Choroid plexus epithelial cell (primary cell): ENCODE measurements at regions not wholly inside any gene's neighbourhood (a gene's known extent, or its start where the extent isn't known, plus 50 kb on each side); places are given as distances from the start of the nearest gene placed in this dataset.

Experiments
- DNase-seq: peaks from one replicate; pipeline ENCODE4 v3.0.0-alpha.2; 2010; ENCODE audit warnings: low read depth
- H3K4me3 ChIP-seq: 2 replicates; pipeline ENCODE4 v1.5.1; 2011; ENCODE audit warnings: low read depth, mild to moderate bottlenecking, control low read depth, low read length, moderate library complexity
- TF ChIP-seq, protein P1 (sequence below): conservative IDR thresholded peaks from 2 replicates; pipeline ENCODE4 v1.5.1; 2011; ENCODE audit warnings: low read depth, mild to moderate bottlenecking, control low read depth, inconsistent platforms, low read length, moderate library complexity

GRCh38 chr1:172738389-172738788 lies 79.5 kb downstream of the FASLG start:
- no peak for DNase-seq
- no peak overlapping the region for H3K4me3 ChIP-seq
- TF ChIP-seq, protein P1, sequence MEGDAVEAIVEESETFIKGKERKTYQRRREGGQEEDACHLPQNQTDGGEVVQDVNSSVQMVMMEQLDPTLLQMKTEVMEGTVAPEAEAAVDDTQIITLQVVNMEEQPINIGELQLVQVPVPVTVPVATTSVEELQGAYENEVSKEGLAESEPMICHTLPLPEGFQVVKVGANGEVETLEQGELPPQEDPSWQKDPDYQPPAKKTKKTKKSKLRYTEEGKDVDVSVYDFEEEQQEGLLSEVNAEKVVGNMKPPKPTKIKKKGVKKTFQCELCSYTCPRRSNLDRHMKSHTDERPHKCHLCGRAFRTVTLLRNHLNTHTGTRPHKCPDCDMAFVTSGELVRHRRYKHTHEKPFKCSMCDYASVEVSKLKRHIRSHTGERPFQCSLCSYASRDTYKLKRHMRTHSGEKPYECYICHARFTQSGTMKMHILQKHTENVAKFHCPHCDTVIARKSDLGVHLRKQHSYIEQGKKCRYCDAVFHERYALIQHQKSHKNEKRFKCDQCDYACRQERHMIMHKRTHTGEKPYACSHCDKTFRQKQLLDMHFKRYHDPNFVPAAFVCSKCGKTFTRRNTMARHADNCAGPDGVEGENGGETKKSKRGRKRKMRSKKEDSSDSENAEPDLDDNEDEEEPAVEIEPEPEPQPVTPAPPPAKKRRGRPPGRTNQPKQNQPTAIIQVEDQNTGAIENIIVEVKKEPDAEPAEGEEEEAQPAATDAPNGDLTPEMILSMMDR: no peak

- no peak overlapping the region for H3K4me3 ChIP-seq
- TF ChIP-seq, protein P1: peak; percentile 73
- DNase-seq: peak; percentile 73
Observed at GRCh38 chr1:172742599-172743500, 83.9 kb downstream of the FASLG start.

DNA sequence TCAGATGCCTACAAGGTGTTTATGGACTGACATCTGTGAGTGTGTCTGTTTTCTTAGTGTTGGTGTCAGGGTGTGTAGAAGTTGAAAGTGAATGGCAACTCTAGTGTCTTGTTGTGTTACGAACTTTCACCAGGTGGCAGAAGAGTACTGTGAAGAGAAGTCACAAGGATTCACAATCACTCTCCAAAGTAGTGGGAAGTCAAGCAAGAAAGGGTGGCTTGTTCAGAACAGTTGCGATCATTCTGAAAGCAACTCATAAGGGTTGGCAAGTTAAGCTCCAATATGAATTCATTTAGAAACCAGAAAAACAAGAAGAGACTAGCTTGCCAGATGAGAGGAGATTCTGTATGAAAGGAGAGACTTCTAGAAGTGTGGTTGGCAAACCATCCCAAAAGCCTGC lies 86.1 kb downstream of the FASLG start:
- TF ChIP-seq, protein P1: peak; percentile 79
- no peak overlapping the region for H3K4me3 ChIP-seq
- peak; percentile 97 for DNase-seq

DNA sequence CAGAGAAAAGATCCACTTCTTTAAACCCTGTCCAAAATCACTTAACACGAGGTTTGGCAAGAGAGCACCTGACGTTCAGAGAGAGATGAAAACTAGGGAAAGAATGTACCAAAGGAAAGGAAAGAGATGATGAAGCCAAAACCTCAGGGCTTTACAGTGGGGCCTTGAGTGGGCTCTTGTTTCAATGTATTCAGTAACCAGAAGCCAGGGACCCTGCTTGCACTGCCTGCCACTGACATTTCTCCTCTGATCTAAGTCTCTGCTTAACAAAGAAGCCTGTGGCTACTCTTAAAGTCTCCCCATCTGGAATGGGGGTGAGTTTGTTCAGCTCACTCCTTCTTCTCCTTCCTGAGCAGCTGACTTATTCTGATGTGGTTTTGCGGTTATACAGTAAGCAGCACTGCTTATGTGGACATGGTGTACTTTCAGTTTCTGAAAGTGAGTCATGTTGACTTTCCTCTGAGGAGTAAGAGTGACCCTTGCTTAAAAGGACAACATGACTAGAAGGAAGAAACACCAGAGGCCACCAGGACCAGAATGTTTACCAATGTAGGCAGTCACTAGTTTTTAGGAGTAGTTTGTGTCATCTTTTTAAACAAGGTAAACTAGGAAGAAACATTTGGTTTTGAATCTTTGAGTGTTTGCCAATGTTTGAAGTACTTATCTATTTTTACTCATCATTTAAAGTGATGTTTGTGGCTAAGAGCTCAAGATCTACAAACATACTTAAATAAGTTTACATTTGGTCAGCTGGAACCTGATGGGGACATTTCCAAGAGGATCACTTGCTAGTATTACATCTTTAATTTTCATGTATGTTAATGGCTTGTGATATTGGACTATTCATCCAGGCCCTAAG lies 87.4 kb downstream of the FASLG start:
- no peak overlapping the region for H3K4me3 ChIP-seq
- DNase-seq: peak; percentile 99
- TF ChIP-seq, protein P1: no peak

- H3K4me3 ChIP-seq: no peak overlapping the region
- TF ChIP-seq, protein P1: no peak
- DNase-seq: no peak
Observed at GRCh38 chr1:172748201-172748600, 89.3 kb downstream of the FASLG start.

GRCh38 chr1:172751683-172752082 lies 92.8 kb downstream of the FASLG start:
- no peak overlapping the region for H3K4me3 ChIP-seq
- no peak for DNase-seq
- TF ChIP-seq, protein P1: no peak
